ENCODE measurements at regions not wholly inside any gene's neighbourhood (a gene's known extent, or its start where the extent isn't known, plus 50 kb on each side); places are given as distances from the start of the nearest gene placed in this dataset.
A peak's percentile ranks its signal among the peaks of the same experiment; 100 is the strongest.

- FAIRE-seq: no peak
- no peak for DNase-seq (ENCODE audit: low spot score)
Measured at GRCh38 chr6:44676246-44676790, 288.8 kb downstream of the CDC5L start.

DNA sequence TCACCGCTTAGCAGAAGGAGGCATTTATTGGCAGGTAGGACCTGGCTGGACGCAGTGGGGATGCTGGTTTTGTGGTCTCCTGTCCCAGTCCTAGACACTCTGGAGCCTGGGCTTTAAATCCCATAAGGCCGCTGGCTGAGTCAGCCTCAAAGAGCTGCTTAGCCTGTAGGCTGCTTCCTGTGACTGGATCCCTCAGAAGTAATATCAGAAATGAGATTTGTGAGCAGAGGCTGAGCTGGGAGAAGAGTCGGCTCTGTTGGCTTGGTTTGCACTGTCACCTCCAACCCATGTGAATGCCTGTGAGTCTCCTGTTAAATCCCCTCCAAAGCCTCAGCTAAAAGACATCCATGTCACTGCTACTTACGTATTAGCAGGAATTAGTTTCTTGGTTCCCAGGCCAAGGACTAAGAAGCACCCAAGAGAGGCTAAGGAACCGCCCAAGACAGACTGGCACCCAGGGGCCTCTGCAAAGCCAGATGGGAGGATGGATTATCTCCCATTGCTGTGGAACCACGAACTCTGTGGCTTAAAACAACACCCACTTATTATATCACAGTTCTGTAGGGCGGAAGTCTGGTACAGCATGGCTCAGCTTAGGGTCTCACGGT is 289.4 kb downstream of the CDC5L start:
- DNase-seq (ENCODE audit: low spot score) (no peak), FAIRE-seq (no peak)

- FAIRE-seq (peak; percentile 72), DNase-seq (ENCODE audit: low spot score) (no peak)
Measured at GRCh38 chr6:44678252-44678935, 290.9 kb downstream of the CDC5L start.

DNA sequence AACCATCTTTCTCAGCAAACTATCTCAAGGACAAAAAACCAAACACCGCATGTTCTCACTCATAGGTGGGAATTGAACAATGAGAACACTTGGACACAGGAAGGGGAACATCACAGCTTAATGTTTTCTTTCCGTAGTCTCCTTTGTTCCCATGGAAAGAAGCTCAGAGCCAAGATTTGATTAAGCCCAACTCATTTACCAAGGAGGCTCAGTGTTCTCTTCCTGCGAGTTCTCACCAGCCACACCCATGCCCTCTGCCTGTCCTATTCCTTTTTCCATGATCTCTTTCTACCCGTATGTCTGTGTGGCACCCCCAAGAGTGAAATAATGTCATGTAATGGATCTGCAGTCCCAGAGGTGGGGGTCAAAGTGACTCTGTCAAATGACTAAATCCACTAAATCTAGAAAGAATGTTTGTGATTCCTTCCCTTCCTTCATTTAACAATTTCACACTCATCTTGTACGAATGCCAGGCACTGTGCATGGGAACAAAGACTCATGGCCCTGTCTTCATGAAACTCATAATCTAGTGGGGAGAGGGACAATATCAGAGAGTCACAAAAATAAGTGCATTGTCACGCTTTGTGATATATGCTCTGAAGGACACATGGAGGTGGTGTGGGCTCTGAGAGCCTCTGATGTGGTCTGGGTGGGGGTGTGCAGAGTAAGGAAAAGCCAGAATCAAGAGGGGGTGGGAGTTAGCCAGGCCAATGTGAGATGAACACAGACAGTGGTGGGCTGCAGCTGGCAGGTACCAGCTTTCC is 292.1 kb downstream of the CDC5L start:
- DNase-seq (ENCODE audit: low spot score) (no peak), FAIRE-seq (no peak)

DNA sequence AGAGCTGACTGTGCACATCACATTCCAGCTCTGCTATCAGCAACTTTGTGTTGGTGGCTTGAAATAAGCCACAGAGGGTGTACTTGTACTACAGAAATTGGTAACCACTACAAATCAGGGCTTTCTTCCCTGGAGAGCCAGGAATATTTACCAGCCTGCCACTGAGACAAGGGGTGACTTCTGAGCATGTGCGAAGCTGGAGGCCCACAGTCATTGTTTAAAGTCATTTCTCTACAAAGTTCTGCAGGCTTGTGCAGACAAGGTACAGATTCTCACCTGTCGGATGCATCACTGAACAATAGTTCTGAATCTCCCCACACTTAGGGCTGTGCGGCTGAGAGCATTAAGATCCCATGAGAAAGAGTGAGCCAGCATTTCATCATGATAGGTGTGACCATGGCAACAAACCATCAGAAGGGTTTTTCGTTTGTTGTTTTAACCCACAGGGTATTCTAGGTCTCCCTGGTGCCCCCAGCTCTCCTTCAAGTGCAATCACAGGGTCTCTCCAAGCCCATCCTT is 292.8 kb downstream of the CDC5L start:
- no peak for DNase-seq (ENCODE audit: low spot score)
- no peak for FAIRE-seq

- FAIRE-seq: no peak
- DNase-seq (ENCODE audit: low spot score): no peak
Measured at GRCh38 chr6:44681761-44682160, 294.3 kb downstream of the CDC5L start.

DNA sequence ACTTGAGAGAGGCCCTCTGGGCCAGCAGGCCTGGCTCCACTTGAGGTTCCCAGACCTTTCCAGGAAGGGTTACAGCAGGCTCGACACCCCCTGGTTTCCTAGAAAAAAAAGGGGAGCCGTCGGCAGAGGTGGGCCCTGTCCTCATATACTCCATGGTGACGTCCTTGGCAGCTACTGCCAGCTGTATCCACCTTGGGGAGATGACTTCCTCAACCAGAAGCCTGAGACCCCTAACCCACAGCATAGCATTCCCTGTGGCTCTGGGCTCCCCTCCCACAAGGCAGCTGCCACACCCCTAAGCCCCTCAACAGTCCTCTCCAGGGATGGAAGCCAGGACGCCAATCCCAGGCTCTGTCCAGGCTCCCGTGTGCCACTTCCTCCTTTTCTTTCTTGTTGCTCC is 294.8 kb downstream of the CDC5L start:
- DNase-seq (ENCODE audit: low spot score) (no peak), FAIRE-seq (no peak)

DNA sequence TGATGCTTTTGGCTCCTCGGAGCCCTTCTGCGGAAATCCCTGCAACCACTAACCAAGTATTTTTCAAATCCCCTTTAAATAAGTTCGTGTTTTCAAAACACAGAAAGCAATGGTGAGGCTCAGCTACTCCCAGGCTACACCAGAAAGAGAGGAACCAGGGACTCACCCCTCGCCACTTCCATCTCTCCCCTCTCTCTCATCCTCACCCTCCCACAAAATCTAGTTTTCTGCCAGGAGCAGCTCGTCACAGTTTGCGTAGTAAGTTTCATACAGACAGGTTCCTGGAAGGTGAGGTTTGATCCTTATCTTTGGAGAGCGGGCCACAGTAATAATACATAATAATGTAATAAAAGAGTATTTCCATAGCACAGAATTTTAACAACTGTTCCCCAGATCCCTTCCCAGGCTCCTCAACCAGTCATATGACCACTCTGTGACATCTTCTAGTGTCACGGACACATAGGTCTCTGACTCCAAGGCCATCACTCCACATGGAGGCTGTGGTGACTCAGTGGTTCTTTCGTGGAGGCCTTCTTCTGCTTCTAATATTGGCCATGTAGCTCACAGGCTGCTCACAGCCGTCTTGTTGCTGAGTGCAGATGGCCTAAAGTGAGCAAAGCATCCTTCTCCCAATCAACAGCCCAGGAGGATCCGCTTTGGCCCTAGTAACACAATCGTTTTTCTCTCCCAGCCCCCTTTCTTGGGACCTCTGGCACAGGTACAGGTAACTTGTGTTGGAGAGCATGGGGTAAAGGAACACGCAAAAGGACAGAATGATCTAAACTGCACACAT is 295.7 kb downstream of the CDC5L start:
- no peak for DNase-seq (ENCODE audit: low spot score)
- FAIRE-seq: no peak

GRCh38 chr6:44685213-44685612 is 297.7 kb downstream of the CDC5L start:
- no peak for FAIRE-seq
- DNase-seq (ENCODE audit: low spot score): no peak

GRCh38 chr6:44696099-44696498 is 308.6 kb downstream of the CDC5L start:
- FAIRE-seq (peak; percentile 68), DNase-seq (ENCODE audit: low spot score) (peak; percentile 35)

GRCh38 chr6:44696686-44697085 is 309.2 kb downstream of the CDC5L start:
- FAIRE-seq (peak; percentile 63), DNase-seq (ENCODE audit: low spot score) (no peak)

GRCh38 chr6:44697327-44697726 is 309.8 kb downstream of the CDC5L start:
- FAIRE-seq (no peak), DNase-seq (ENCODE audit: low spot score) (no peak)

- FAIRE-seq (no peak), DNase-seq (ENCODE audit: low spot score) (no peak)
Measured at GRCh38 chr6:44698602-44699001, 311.1 kb downstream of the CDC5L start.

- DNase-seq (ENCODE audit: low spot score): no peak
- FAIRE-seq: no peak
Measured at GRCh38 chr6:44699082-44699481, 311.6 kb downstream of the CDC5L start.

GRCh38 chr6:44699851-44700250 is 312.3 kb downstream of the CDC5L start:
- peak; percentile 48 for DNase-seq (ENCODE audit: low spot score)
- no peak for FAIRE-seq

- FAIRE-seq: no peak
- DNase-seq (ENCODE audit: low spot score): no peak
Measured at GRCh38 chr6:44700422-44700821, 312.9 kb downstream of the CDC5L start.

DNA sequence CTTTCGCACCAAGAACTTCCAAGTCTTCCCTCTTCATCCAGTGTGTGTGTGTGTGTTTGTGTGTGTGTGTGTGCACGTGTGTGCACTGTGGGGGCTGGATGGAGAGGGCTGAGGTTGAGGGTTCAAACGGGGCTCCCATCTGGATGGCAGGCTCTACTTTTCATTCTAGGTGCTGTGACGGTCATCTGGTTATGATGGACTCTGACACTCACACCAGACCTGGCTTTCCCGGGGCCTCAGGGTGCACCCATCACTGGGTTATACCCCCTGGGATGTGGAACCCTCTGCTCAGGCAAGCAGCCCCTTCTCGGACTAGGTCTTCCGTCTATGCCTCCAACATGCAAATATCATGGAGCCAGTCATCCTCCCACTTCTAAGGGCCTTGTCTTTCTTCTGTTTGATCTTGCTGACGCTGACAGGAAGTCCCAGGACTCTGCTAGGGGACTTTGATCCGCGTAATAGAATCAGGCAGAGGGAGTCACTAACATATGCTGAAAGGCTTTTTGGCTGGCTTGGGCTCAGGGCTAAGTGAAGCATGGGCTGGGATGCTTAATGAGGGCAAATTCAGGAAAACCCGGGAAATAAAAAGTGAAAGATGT is 313.6 kb downstream of the CDC5L start:
- DNase-seq (ENCODE audit: low spot score): no peak
- FAIRE-seq: peak; percentile 42

- DNase-seq (ENCODE audit: low spot score) (peak; percentile 36), FAIRE-seq (no peak)
Measured at GRCh38 chr6:44701637-44702101, 314.2 kb downstream of the CDC5L start.

GRCh38 chr6:44702292-44702691 is 314.8 kb downstream of the CDC5L start:
- FAIRE-seq (no peak), DNase-seq (ENCODE audit: low spot score) (no peak)

- DNase-seq (ENCODE audit: low spot score) (no peak), FAIRE-seq (no peak)
Measured at GRCh38 chr6:44704240-44705150, 317.0 kb downstream of the CDC5L start.
